Activated CD4-positive, alpha-beta T cell treated with anti-CD3 and anti-CD28 coated beads, Interleukin-2, amount 50 U/mL, for 4 hours (primary cell): ENCODE measurements at regions not wholly inside any gene's neighbourhood (a gene's known extent, or its start where the extent isn't known, plus 50 kb on each side); places are given as distances from the start of the nearest gene placed in this dataset.

ENCODE experiments used
- DNase-seq, 2 experiments: peaks; one replicate each; pipeline ENCODE4 v3.0.0-alpha.2; 2020

DNA sequence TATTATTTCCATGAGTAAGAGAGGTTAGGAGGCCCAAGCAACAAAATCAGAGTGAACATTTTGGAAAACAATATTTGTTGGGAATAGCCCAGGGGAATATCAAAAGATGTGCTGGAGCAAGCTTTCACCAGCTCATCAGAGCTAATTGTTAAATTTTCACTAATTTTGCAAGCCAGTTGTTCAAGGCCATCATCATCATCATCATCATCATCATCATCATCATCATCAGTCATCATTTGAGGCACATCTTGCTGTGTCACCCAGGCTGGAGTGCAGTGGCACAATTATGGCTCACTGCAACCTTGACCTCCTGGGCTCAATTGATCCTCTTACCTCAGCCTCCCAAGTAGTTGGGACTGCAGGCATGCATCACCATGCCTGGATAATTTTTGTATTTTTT, 350.5 kb upstream of the MEF2C start:
- no peak for DNase-seq

DNA sequence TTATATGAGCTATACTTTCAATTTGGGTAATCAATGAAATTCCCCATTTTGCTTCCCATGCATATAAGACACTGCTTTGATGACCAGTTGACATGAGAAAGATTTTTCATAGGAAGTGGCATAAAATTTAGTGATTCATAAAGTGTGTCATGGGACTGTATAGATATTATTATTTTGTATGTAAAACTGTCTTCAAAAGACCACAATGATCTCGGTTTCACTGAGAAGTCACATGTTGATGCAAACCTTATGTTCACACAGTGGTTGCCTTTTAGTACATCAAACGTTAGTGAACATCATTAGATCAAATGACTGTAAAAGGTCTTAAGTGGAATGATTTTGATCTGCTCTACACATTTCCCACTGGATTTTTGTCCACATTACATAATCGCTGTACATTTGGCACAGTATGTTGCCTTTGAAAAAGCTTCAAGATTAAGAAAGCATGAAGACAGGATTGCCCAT, 349.2 kb upstream of the MEF2C start:
- no peak for DNase-seq

DNA sequence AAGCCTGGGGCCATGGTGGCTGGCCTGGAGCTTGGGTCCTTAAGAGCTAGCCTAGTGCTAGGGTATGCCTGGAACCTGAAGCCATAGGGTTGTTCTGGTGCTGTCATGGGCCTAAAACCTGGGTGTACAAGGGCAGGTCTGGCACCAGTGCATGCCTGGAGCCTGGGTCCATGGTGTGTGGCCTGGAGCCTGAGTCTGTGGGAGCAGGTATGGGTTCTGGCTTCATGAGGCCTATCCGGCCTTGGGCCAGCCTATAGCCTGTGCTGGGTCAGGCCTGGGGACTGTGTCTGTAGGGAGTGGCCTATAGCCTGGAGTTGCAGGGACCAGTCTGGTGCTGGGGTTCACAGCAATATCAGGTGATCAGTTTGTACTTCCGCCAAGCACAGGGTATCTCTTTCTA, 347.2 kb upstream of the MEF2C start:
- DNase-seq: no peak

DNA sequence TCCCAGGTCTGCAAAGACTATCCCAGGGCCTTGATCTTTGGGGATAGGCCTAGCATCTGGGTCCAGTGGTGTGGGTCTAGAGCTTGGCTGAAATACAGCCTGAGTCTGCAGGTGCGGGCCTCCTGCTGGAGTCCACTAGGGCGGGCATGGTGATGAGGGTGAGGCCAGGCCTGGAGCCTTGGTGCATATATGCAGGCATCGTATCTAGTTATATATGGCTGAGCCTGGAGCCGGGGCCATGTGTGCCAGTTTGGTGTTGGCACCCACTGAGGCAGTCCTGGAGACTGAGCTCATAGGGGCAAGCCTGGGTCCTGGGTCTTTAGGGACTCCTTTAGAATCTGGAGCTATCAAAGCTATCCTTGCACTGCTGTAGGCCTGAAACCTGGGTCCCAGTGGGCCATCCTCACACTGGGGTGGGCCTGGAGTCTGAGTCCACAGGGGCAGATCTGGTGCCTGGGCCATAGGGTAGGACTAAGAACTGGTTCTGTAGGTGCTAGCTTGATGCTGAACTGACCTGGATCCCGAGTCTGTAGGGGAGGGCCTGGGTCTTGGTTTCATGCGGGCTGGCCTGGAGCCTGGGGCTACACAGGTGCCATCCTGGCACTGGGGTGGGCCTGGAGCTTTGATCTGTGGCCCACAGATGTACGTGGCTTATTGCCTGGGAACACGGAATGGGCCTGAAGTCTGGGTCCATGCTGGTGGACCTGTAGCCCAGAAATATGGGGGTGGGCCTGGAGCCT, 346.5 kb upstream of the MEF2C start:
- no peak for DNase-seq

DNA sequence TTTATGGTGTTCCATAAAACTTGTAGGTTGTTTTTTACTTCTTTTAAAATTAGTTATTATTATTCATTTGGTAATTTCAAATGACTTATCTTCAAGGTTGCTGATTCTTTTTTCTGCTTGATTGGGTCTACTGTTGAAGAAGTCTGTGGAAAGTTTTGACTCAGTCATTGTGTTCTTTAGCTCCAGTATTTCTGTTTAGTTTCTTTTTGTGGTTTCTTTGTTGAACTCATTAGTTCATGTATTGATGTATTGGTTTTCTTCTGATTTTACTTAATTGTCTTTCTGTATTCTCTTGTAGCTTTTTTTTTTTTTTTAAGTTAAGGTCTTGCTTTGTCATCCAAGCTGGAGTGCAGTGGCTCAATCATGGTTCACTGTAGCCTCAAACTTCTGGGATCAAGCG, 345.4 kb upstream of the MEF2C start:
- no peak for DNase-seq

DNA sequence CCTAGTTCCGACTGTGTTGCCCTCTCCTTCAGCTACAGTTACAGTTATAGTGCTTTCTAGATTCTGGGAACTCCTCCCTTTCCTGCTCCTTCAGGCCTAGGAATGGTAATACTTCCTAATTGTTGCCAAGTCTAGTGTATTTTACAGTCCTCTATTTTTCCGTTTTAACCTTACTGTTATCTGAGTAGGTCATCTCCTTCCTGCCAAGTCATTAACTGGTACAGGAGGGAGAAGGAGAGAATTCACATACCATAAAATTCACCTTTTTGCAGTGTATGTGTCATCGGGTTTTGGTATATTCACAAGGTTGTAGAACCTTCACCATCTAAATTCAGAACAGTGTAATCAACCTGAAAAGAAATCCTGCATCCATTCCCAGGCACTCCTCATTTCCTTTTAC, 335.4 kb upstream of the MEF2C start:
- no peak for DNase-seq

DNA sequence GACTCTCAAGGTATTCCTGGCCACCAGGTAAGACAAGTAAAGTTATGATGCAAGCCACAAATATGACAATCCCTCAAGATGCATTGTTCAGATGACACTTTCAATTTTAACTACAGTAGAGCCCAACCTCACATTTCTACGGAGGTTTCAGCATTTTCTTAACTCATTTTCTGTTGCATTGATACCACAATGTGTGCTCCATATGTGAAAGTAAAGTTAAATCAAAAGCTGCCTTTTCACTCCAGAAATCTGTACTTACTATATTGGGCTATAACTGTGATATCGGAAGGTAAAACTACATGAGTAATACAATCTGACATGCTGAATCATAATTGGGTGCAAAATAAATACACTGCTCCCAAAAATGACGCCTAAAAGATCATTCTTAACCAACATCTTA, 333.6 kb upstream of the MEF2C start:
- DNase-seq: no peak

DNA sequence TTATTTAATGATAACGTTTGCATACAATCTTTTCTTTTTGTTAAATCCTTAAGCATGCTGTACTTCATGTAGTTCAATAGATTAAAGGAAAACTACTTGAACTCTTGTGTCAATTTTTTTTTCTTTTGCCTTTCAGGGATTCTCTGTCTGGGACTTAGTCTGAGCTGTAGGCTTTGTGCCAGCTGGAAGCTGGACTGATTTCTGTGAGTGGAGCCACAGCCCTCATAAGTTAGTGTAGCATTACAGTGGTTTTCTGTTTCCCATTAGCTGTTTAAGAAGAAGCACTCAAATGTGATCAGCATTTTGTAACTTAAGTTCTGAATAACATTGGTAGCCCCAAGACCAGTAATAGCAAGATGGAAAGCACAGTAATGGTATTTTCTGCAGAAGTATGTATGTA, 330.6 kb upstream of the MEF2C start:
- DNase-seq: no peak

DNA sequence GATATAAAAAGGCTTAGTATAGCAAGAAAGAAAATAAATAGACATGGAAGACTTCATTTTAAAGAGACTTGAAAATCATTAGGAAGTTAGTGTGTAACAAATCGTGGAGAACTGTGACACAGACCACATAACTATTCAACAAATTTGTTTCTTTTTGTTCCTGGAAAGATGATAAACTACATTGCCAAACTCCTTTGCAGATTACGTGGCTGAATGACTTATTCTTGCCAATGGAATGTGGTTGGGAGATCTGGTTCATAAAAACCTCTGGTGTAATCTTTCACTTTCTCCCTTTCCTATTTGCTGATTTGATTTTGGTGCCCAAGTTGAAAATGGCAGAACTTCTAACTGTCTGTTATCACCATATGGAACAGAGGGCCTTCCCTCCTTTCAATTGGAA, 328.9 kb upstream of the MEF2C start:
- DNase-seq: no peak

DNA sequence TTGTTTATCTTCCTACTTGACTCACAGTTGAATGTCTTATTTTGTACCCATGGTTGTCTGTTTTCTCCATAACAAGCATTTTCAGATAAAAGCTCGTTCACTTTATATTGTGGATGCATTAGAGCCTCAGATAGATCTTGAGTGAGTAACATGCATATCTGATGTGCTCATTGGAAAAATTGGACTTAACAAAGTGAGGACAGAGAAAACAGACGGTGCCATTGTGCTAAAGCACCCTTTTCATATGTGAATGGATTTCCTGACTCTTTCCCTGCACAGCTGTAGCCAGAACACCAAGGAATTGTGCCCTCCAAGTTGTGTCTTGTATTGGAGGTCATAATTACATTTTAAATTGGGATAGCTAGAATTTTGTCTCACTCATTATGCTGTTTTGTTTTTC, 325.8 kb upstream of the MEF2C start:
- DNase-seq: no peak

DNA sequence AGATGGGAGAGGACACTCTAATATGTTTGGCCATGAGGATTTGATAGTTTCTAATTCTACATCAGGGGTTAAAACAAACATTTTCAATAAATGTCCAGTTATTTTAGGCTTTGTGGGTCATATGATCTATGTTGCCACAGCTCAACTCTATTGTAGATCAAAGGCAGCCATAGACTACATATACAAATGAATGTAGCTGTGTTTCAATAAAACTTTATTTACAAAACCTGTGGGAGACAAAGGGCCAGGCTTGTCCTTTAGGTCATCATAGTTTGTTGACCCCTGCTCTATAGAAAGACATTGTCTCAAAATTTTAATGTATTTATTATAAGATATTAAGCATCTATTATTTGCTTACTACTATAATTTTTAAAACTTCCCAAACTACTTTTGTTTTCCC, 325.4 kb upstream of the MEF2C start:
- no peak for DNase-seq

DNA sequence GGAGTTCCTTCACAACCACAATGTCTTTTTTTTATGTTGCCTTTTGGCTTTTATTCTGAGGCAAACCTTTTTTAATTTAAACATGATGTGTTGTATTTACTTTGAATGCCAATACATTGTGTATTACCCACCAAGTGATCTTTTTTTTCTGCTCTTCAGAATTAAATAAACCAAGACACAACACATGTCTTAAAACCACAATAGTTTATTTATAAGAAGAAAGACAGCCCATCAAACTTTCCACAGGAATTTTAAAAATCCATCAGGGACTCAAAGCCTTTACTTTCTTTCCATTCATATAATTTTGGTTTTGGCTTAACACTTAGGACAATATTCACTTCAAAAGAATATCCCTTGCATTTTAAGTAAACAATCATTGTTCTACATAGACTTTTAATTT, 321.8 kb upstream of the MEF2C start:
- DNase-seq: no peak

DNA sequence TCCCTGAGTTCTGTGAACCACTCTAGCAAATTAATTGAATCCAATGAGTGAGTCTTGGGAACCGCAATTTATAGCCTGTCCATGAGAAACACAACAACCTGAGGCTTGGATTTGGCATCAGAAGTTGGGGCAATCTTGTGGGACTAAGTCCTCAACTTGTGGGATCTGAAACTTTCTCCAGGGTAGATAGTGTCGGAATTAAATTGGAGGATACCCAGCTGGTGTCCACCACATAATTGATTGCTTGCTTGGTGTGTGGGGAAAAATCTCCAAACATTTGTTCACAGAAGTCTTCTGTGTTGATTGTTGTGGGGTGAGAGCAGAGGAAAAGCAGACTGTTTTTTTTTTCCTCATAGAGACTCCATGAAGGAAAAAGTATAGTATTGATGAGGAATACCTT, 320.6 kb upstream of the MEF2C start:
- no peak for DNase-seq

DNA sequence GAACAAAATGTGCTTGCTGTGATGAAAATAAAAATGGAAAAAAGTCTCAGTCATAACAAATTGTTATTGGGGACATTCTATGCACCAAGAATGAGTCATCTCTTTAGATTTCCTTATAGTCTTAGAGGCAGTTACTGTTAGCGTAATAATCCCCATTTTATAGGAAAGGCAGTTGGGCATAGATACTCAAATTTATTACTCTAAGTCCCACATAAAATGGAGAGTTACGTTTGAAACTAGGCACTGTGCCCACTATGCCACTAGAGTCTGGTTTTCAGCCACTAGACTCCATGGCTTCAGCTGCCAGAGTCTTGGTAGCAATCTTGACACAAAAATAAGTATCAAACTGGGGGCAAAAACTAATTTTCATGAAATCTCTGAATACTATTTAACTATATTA, 317.9 kb upstream of the MEF2C start:
- no peak for DNase-seq

DNA sequence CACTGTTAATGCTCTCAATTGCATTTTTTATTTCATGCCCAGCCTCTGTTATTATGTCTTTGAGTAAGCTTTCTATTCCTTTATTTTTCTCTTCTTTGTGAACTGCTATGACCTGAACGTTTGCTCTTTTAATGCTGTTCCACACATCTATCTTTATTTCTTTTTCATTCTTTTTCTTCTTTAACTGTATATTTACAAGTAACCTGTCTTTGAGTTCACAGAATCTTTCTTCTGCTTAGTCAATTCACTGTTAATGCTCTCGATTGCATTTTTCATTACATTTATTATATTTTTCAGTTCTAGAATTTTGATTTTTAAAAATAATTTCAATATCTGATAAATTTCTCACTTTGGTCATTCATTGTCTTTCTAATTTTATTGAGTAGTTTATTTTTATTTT, 316.3 kb upstream of the MEF2C start:
- no peak for DNase-seq

DNA sequence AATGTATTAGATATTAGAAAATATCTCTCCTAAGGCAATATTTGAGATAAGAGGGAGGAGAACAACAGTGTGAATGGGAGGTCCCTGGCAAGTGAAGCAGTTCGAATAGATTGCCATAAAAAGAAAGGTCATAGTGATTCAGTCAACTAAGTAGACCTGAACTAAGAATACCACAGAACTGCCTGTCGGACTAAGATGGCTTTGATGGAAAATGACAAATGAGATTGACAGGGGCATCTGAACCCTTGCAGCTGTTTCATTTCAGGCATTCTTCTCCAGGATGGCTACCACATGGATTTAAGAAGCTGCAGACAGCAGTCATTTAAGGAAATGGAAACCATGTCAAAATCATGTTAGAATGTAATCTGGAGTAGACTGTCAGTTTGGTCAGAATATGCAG, 308.4 kb upstream of the MEF2C start:
- DNase-seq: no peak

DNA sequence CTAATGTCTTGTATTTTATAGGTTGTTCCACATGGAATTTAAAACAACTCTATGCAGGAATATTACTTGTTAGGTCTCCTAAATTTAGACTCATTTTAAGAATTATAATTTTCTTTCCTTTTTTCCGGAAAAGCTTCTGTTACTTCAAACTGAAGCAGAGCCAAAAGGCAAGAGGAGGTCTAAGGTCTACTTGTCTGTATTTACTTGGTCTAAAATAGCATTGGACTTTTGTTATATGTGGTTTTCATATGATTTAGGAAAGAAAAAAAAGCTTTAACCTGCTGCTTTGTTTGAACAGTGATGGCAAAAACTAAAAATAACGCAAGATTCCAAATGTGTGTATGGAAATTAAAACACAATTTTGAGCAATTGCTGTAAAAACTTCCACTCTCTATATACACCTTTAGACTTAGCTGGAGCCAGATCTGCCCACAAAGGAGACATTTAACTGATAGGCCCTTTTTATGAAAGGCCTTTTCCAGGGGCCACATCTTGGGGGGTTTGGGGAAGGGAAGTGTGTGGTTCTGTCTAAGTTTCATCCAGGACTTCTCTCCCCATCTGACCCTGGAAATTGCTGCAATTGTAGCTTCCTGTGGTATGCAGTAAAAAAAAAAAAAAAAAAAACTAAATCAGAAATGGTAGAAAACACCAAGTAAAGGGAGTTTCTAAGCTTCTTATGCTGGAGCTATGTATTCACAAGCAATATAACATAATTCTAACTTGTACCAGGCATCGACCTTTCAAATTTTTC, 307.7 kb upstream of the MEF2C start:
- DNase-seq: no peak

DNA sequence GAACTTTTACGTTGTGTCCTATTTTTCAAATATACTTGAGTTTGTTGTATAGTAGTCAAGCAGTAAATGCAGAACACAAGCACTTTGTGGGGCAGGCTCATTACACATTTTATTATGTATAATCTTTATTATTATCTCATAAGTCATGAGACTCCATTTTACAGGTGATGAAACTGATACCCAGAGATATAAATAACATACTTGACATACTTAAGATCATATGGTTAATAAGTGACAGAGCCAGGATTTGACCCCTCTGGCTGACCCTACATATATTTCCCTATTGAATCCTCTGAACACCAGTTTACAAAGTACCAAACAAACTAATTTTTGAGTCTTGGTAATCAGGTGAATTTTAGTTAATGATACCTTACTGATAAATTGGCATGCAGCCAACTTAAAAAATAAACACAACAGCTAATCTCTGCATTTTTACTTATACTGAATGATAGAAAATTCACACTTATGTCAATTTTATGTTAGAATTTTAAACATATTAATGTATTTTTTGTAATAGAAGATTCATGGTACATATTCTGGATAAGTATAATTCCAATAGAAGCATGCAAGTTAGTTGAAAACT, 305.0 kb upstream of the MEF2C start:
- DNase-seq: no peak

DNA sequence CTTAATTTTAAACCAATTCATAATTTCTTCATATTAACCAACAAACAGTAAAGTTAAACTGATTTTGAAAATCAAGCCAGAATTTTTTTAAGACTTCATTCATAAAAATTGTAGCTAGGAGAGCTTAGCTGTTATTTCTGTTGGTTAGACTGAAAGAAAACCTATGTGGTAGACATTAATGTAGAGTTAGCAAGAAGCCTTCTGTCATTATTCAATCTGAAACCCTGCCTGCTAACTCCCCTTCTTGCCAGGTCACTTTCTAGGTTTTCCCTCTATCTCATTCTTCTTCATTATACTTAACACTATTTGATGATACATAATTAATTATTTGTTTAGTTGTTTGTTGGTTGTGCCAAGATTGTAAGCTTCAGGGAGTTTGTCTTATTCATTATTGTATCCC, 304.3 kb upstream of the MEF2C start:
- DNase-seq: no peak

DNA sequence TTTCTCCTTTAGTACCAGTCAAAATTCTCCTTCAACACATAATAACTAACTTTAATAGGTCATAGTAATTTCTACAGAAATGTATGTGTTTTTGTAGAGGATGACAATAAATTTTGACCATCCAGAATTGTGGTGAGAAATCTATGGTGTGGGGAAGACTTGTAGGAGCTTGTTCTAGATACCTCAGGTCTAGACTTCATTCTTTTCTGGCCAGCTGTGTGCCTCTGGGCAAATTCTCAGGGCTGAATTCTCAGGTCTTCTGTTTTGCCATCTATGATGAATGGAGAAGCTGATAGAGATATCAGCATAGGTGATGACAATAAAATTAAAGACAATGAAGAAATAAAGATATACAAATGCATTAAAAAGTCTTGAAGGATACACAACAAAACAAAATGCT, 298.6 kb upstream of the MEF2C start:
- DNase-seq: no peak

DNA sequence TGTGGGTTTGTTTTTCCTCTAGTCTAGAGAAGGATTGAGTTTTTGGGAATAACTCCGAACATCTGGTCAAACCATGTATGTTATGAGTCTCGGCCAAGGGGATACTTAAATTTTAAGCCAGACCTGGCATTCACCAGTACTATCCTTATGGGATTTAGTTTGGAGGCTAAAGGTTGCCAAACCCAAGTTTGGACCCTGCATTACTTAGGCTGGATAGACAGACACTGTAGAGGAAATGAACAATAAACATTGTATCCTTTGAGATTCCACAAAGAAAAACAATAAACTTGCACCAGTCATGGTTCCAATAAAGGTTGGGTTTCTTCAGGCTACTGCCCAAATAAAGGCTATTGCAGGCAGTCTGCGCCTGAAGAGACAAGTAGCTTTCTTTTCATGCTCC, 296.7 kb upstream of the MEF2C start:
- DNase-seq: no peak

DNA sequence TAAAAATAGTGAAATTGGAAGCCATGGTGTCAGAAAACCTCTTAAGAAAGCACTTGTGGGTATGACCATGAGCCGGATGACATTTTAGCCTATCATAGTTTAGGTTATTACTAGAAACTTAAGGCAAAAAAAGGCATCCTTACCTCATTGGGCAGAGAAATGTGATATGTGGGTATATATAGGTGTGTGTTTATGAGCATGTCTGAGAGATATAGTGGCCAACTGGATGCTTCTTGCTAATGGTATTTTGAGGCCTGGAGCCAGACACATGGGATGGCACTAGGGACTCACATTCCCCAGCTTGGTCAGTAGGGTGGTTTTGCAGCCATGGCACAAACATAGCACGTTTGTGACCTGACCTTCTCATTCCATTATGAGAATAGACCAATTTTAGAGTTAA, 295.6 kb upstream of the MEF2C start:
- no peak for DNase-seq

DNA sequence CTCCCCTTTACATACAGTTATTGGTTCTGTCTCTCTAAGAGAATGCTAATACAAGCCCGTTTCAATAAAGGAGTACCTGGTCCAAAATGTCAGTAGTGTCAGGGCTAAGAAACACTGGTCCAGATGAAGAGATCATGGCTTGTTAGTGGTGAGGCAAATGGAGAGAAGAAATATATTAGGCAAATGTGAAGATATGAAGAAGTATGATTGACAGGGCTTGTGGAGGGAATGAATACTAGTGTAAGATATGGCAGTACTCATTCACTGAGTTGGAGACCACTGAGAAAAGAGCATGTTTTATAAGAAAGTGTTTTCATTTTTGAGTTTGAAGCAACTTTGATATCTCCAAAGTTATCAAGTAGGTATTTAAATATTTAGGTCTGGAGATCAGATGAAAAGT, 290.5 kb upstream of the MEF2C start:
- DNase-seq: no peak

DNA sequence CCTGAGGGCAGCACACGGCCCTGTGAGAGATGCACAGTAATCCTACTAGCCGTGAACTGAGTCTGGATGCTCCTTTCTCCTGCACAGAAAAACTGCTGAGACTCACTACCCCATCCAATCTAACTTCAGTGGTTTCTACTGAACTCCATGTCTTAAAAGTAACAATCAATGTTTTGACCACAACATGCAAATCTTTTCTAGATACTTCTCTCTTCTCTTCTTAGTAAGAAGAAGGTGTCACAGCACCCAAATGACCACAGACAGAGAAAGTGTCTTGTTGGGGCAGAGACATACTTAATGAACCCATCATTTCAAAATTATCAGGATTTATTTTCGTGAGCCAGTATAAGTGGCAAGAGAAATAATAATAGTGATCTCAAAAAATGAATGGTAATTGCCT, 285.8 kb upstream of the MEF2C start:
- DNase-seq: no peak
